CD4-positive, alpha-beta T cell (primary cell): ENCODE measurements at regions not wholly inside any gene's neighbourhood (a gene's known extent, or its start where the extent isn't known, plus 50 kb on each side); places are given as distances from the start of the nearest gene placed in this dataset.

Experiments used
- ATAC-seq: fragments of 200-7000 bp; cut with Tn5 transposase; one replicate; pipeline ENCODE4 v1.10.0; 2022; ENCODE audit warnings: mild to moderate bottlenecking; ENCODE audit not compliant: poor library complexity
- CTCF ChIA-PET: fragments of 350-600 bp; sonication (Branson Sonifier 250); formaldehyde crosslinking; loops from one replicate; lab custom pipeline; 2021; ENCODE audit warnings: antibody characterized with exemption, inconsistent platforms; lab: Charles Lee
- POLR2A ChIA-PET: fragments of 350-600 bp; sonication (Branson Sonifier 250); formaldehyde crosslinking; loops from one replicate; lab custom pipeline; 2021; ENCODE audit warnings: antibody characterized with exemption, inconsistent platforms; lab: Charles Lee
- DNase-seq, 14 experiments: peaks; one replicate each; pipeline ENCODE4 v3.0.0-alpha.2; 2013 to 2020; ENCODE audit warnings: mixed read lengths in 2 of 14
- H3K27ac ChIP-seq, 2 donors: one replicate each; pipeline versions ENCODE4 v1.5.1 to v1.7.0; 2013; ENCODE audit warnings: low read length in 2 of 2, low read depth in 1 of 2, mild to moderate bottlenecking in 1 of 2
- H3K27me3 ChIP-seq, 2 experiments: 1 replicate in 1 of 2; 2 replicates in 1 of 2; pipeline versions ENCODE4 v1.6.1 to v1.7.0; 2013; ENCODE audit warnings: low read length in 2 of 2, control low read depth in 1 of 2, mild to moderate bottlenecking in 1 of 2, moderate library complexity in 1 of 2; ENCODE audit not compliant: insufficient read depth in 2 of 2, control insufficient read depth in 1 of 2
- H3K36me3 ChIP-seq: one replicate; pipeline ENCODE4 v1.6.1; 2013; ENCODE audit warnings: low read length, control low read depth; ENCODE audit not compliant: insufficient read depth
- H3K4me1 ChIP-seq: one replicate; pipeline ENCODE4 v1.6.1; 2013; ENCODE audit warnings: low read length, control low read depth; ENCODE audit not compliant: insufficient read depth
- H3K4me3 ChIP-seq: one replicate; pipeline ENCODE4 v1.5.1; 2013; ENCODE audit warnings: mild to moderate bottlenecking, low read length, moderate library complexity
- H3K9me3 ChIP-seq, 2 experiments: 1 replicate in 1 of 2; 2 replicates in 1 of 2; pipeline versions ENCODE4 v1.6.1 to v1.7.0; 2013; ENCODE audit warnings: low read length in 2 of 2, mild to moderate bottlenecking in 2 of 2, control low read depth in 1 of 2, moderate library complexity in 1 of 2; ENCODE audit not compliant: control insufficient read depth in 1 of 2, insufficient read depth in 1 of 2
- H3K27ac Mint-ChIP-seq: one replicate; pipeline ENCODE4 v1.8.0; 2020; ENCODE audit warnings: mixed read lengths
- H3K27me3 Mint-ChIP-seq: one replicate; pipeline ENCODE4 v1.8.0; 2021; ENCODE audit warnings: mixed read lengths
- H3K36me3 Mint-ChIP-seq: one replicate; pipeline ENCODE4 v1.8.0; 2021; ENCODE audit warnings: low read depth, mixed read lengths
- H3K4me1 Mint-ChIP-seq: one replicate; pipeline ENCODE4 v1.8.0; 2021; ENCODE audit warnings: low read depth, mixed read lengths
- H3K4me3 Mint-ChIP-seq: one replicate; pipeline ENCODE4 v1.8.0; 2020; ENCODE audit warnings: mild to moderate bottlenecking, mixed read lengths
- H3K9me3 Mint-ChIP-seq: one replicate; pipeline ENCODE4 v1.8.0; 2020; ENCODE audit warnings: mixed read lengths
- CTCF ChIP-seq: fragments of 200-600 bp; IDR thresholded peaks from one replicate; pipeline ENCODE4 v1.8.0; 2022; ENCODE audit warnings: antibody characterized with exemption, mild to moderate bottlenecking
- intact Hi-C, 2 experiments: fragments of 100-400 bp; cut with DNase I in 1 of 2; cut with micrococcal nuclease in 1 of 2; formaldehyde crosslinking; loops; one replicate each; pipeline versions ENCODE4 v1.15.1 to v1.9.0; 2023 to 2025; cut with DNase I, micrococcal nuclease

- no peak for ATAC-seq
- ChIA-PET POLR2A (no interaction called here), CTCF (no interaction called here)
- H3K27ac Mint-ChIP-seq: no peak overlapping the region
- no peaks in the 10 kb centered on the region for H3K4me1 Mint-ChIP-seq
- no peaks in the 10 kb centered on the region for H3K36me3 ChIP-seq
- no peaks in the 10 kb centered on the region for H3K27me3 Mint-ChIP-seq
- H3K27me3 ChIP-seq: no peaks in the 10 kb centered on the region
- H3K27ac ChIP-seq: no peak overlapping the region
- H3K4me3 Mint-ChIP-seq: no peak overlapping the region
- H3K9me3 ChIP-seq: no peaks in the 10 kb centered on the region
- no peak for DNase-seq
- TF ChIP-seq CTCF: no peak
- H3K4me1 ChIP-seq: no peaks in the 10 kb centered on the region
- H3K36me3 Mint-ChIP-seq: no peaks in the 10 kb centered on the region
- no peak overlapping the region for H3K4me3 ChIP-seq
- H3K9me3 Mint-ChIP-seq: peaks cover 6% of the 10 kb centered on the region
- intact Hi-C loops: no loop called here
These were observed 209.9 kb upstream of the CDH20 start for GRCh38 chr18:61123309-61123708.

GRCh38 chr18:61127714-61128467 is 205.3 kb upstream of the CDH20 start:
- Mint-ChIP-seq H3K4me1 (no peaks in the 10 kb centered on the region), H3K9me3 (peaks cover 4% of the 10 kb centered on the region), H3K27ac (no peak overlapping the region), H3K36me3 (no peaks in the 10 kb centered on the region), H3K4me3 (no peak overlapping the region), H3K27me3 (no peaks in the 10 kb centered on the region)
- Histone ChIP-seq H3K27ac (no peak overlapping the region), H3K27me3 (no peaks in the 10 kb centered on the region), H3K4me3 (no peak overlapping the region), H3K4me1 (no peaks in the 10 kb centered on the region), H3K9me3 (no peaks in the 10 kb centered on the region), H3K36me3 (no peaks in the 10 kb centered on the region)
- ATAC-seq: no peak
- intact Hi-C loops: no loop called here
- no peak for TF ChIP-seq CTCF
- DNase-seq: no peak
- CTCF ChIA-PET: no interaction called here
- POLR2A ChIA-PET: no interaction called here

- no peak for TF ChIP-seq CTCF
- ATAC-seq: no peak
- H3K4me1 Mint-ChIP-seq: no peaks in the 10 kb centered on the region
- Histone ChIP-seq H3K4me3 (no peak overlapping the region), H3K9me3 (no peaks in the 10 kb centered on the region), H3K27me3 (no peaks in the 10 kb centered on the region), H3K36me3 (no peaks in the 10 kb centered on the region), H3K27ac (no peak overlapping the region), H3K4me1 (no peaks in the 10 kb centered on the region)
- no peaks in the 10 kb centered on the region for H3K36me3 Mint-ChIP-seq
- POLR2A ChIA-PET: no interaction called here
- no peak overlapping the region for H3K4me3 Mint-ChIP-seq
- no peak for DNase-seq
- H3K27me3 Mint-ChIP-seq: no peaks in the 10 kb centered on the region
- H3K27ac Mint-ChIP-seq: no peak overlapping the region
- intact Hi-C loops: no loop called here
- CTCF ChIA-PET: no interaction called here
- H3K9me3 Mint-ChIP-seq: peaks cover 4% of the 10 kb centered on the region
These were observed 204.2 kb upstream of the CDH20 start for GRCh38 chr18:61129001-61129400.
